ENCODE measurements at regions not wholly inside any gene's neighbourhood (a gene's known extent, or its start where the extent isn't known, plus 50 kb on each side); places are given as distances from the start of the nearest gene placed in this dataset.

DNA sequence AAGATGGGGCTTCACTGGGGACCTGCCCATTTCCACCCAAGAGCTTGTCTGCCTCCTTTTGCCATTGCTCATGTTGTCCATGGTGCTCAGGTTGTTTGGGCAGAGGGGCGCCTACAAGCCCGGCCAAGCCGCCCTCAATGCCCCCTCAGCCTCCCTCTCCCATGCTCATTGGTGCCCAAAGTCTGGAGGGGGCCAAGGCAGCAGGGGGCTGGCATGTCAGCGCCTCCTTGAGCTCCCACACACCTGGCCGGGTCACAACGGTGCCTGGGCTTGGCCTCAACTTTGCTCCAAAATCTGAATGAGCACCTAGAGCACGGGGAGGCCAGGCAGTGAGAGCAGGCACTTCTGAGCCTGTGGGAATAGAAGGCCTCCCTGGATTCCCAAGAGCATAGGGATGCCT, 1598.8 kb downstream of the PCDH7 start:
- ATAC-seq (no peak), DNase-seq (no peak)
- Mint-ChIP-seq H3K9me3 (ENCODE audit: low read depth) (peaks cover 17% of the 10 kb centered on the region), H3K36me3 (ENCODE audit: low read depth) (no peaks in the 10 kb centered on the region), H3K4me3 (no peak overlapping the region), H3K27ac (no peak overlapping the region), H3K27me3 (no peaks in the 10 kb centered on the region), H3K4me1 (no peaks in the 10 kb centered on the region)
- intact Hi-C loops (cut with DNase I, micrococcal nuclease), result no loop called here
- ChIA-PET POLR2A (no interaction called here), CTCF (no interaction called here)

- DNase-seq, result no peak
- H3K27ac Mint-ChIP-seq, result no peak overlapping the region
- no peak for ATAC-seq
- POLR2A ChIA-PET, result no interaction called here
- no peaks in the 10 kb centered on the region for H3K36me3 Mint-ChIP-seq (ENCODE audit: low read depth)
- CTCF ChIA-PET, result no interaction called here
- H3K9me3 Mint-ChIP-seq (ENCODE audit: low read depth), result peaks cover 24% of the 10 kb centered on the region
- H3K27me3 Mint-ChIP-seq, result no peaks in the 10 kb centered on the region
- intact Hi-C loops (cut with DNase I, micrococcal nuclease), result no loop called here
- H3K4me1 Mint-ChIP-seq, result no peaks in the 10 kb centered on the region
- no peak overlapping the region for H3K4me3 Mint-ChIP-seq
These were observed 1601.3 kb downstream of the PCDH7 start for GRCh38 chr4:32321421-32321820.

GRCh38 chr4:32334759-32335158, 1614.6 kb downstream of the PCDH7 start:
- ChIA-PET CTCF (no interaction called here), POLR2A (no interaction called here)
- no peak overlapping the region for H3K27ac Mint-ChIP-seq
- H3K36me3 Mint-ChIP-seq (ENCODE audit: low read depth), result no peaks in the 10 kb centered on the region
- intact Hi-C loops (cut with DNase I, micrococcal nuclease), result no loop called here
- H3K4me3 Mint-ChIP-seq, result no peak overlapping the region
- no peak for ATAC-seq
- no peaks in the 10 kb centered on the region for H3K27me3 Mint-ChIP-seq
- no peak for DNase-seq
- H3K9me3 Mint-ChIP-seq (ENCODE audit: low read depth), result peaks cover 15% of the 10 kb centered on the region
- no peaks in the 10 kb centered on the region for H3K4me1 Mint-ChIP-seq

- DNase-seq (no peak), ATAC-seq (no peak)
- Mint-ChIP-seq H3K27me3 (no peaks in the 10 kb centered on the region), H3K9me3 (ENCODE audit: low read depth) (peaks cover 20% of the 10 kb centered on the region), H3K4me3 (no peak overlapping the region), H3K27ac (no peak overlapping the region), H3K4me1 (no peaks in the 10 kb centered on the region), H3K36me3 (ENCODE audit: low read depth) (no peaks in the 10 kb centered on the region)
- CTCF ChIA-PET, result no interaction called here
- intact Hi-C loops (cut with DNase I, micrococcal nuclease), result no loop called here
- POLR2A ChIA-PET, result no interaction called here
These were observed 1617.2 kb downstream of the PCDH7 start for GRCh38 chr4:32337403-32337802.

- Mint-ChIP-seq H3K27me3 (no peaks in the 10 kb centered on the region), H3K4me3 (no peak overlapping the region), H3K4me1 (no peaks in the 10 kb centered on the region), H3K9me3 (ENCODE audit: low read depth) (peaks cover 18% of the 10 kb centered on the region), H3K36me3 (ENCODE audit: low read depth) (no peaks in the 10 kb centered on the region), H3K27ac (no peak overlapping the region)
- ChIA-PET CTCF (no interaction called here), POLR2A (no interaction called here)
- intact Hi-C loops (cut with DNase I, micrococcal nuclease), result no loop called here
- DNase-seq (no peak), ATAC-seq (no peak)
These were observed 1620.4 kb downstream of the PCDH7 start for GRCh38 chr4:32340591-32340990.

DNA sequence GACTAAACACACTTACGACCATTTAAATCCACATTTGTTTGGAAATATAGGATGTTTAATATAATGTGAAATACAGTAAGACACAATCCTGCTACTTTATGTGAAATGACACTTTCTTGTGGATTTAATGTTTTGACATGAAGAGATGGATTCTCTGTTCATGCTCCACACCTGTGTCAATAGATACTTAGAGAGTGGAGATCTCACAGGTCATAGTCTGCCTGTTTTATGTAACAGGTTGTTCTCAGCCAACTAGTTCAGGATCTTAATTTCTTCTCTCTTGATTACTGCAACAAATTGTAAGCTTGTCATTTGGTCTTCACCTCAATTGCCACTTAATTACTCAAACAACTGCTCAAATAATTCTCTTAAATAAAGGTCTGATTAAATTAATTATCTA, 1621.2 kb downstream of the PCDH7 start:
- DNase-seq (no peak), ATAC-seq (no peak)
- no peaks in the 10 kb centered on the region for H3K36me3 Mint-ChIP-seq (ENCODE audit: low read depth)
- H3K9me3 Mint-ChIP-seq (ENCODE audit: low read depth), result peaks cover 15% of the 10 kb centered on the region
- CTCF ChIA-PET, result no interaction called here
- H3K4me3 Mint-ChIP-seq, result no peak overlapping the region
- H3K27me3 Mint-ChIP-seq, result no peaks in the 10 kb centered on the region
- no peaks in the 10 kb centered on the region for H3K4me1 Mint-ChIP-seq
- intact Hi-C loops (cut with DNase I, micrococcal nuclease), result no loop called here
- no peak overlapping the region for H3K27ac Mint-ChIP-seq
- POLR2A ChIA-PET, result no interaction called here

DNA sequence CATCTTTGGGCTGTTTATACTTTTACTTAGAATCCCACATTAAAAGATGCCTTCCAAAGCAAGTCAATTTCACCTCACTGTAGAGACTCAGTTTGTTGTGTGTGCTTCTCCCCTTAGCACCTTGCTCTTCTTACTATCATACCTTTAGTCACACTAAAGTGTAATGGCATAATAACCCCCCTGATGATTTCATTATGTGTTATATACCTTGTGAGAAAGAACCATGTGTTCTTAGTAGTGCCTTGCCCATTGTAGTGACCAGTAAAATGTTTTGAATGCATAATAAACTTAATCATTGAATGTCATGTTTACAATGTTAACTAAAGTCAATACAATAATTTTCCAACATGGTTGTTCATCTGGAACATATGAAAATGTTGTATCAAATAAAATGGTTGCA, 1621.9 kb downstream of the PCDH7 start:
- H3K9me3 Mint-ChIP-seq (ENCODE audit: low read depth), result peaks cover 13% of the 10 kb centered on the region
- intact Hi-C loops (cut with DNase I, micrococcal nuclease), result no loop called here
- H3K27ac Mint-ChIP-seq, result no peak overlapping the region
- ChIA-PET CTCF (no interaction called here), POLR2A (no interaction called here)
- ATAC-seq (no peak), DNase-seq (no peak)
- no peaks in the 10 kb centered on the region for H3K36me3 Mint-ChIP-seq (ENCODE audit: low read depth)
- H3K27me3 Mint-ChIP-seq, result no peaks in the 10 kb centered on the region
- no peak overlapping the region for H3K4me3 Mint-ChIP-seq
- H3K4me1 Mint-ChIP-seq, result no peaks in the 10 kb centered on the region

DNA sequence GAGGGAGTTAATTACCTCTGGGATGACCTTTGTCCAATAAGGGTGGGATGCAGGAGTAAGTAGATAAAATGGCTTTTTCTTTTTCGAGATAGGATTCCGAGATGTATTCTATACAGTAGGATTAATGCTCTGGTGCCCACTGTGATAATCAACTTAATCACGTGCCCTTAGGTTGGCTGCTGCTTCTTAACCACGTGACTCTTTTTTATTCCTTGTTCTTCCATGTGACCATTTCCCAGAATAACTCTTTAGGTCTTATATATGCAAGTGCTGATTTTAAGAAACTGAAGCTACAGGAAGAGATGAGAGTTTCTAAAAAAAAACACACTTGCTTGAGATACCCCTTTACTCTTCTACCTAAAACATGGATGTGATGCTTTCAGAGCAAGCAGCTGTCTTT, 1628.9 kb downstream of the PCDH7 start:
- Mint-ChIP-seq H3K27ac (no peak overlapping the region), H3K27me3 (no peaks in the 10 kb centered on the region), H3K36me3 (ENCODE audit: low read depth) (no peaks in the 10 kb centered on the region), H3K9me3 (ENCODE audit: low read depth) (peaks cover 12% of the 10 kb centered on the region), H3K4me1 (no peaks in the 10 kb centered on the region), H3K4me3 (no peak overlapping the region)
- intact Hi-C loops (cut with DNase I, micrococcal nuclease), result no loop called here
- CTCF ChIA-PET, result no interaction called here
- ATAC-seq (no peak), DNase-seq (no peak)
- POLR2A ChIA-PET, result no interaction called here

DNA sequence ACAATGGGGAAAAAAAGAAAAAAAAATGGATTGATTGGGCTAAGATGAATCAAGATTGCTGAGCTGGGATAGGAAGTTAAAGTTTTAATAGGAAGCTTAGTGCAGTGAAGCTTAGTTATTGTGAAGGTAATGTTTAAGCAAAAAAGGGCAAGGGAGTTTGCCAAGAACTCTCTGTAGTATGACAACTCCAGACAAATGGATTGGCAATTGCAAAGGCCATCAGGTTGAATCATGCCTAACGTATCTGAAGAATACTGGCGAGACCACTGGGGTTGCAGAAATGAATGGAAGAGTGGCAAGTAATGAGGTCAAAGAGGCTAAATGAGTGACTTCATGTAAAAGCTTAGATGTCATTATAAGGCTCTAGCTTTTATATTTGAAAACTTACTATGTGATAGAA, 1654.0 kb downstream of the PCDH7 start:
- Mint-ChIP-seq H3K4me3 (no peak overlapping the region), H3K27me3 (no peaks in the 10 kb centered on the region), H3K9me3 (ENCODE audit: low read depth) (peaks cover 11% of the 10 kb centered on the region), H3K4me1 (no peaks in the 10 kb centered on the region), H3K27ac (no peak overlapping the region), H3K36me3 (ENCODE audit: low read depth) (no peaks in the 10 kb centered on the region)
- intact Hi-C loops (cut with DNase I, micrococcal nuclease), result no loop called here
- ATAC-seq (no peak), DNase-seq (no peak)
- ChIA-PET CTCF (no interaction called here), POLR2A (interaction anchor here (0.6 kb wide), 1 partner anchor 45 kb away, joined by 3 read pairs; no protein-coding TSS in a partner anchor)

- intact Hi-C loops (cut with DNase I, micrococcal nuclease), result no loop called here
- no peak overlapping the region for H3K27ac Mint-ChIP-seq
- no peak overlapping the region for H3K4me3 Mint-ChIP-seq
- DNase-seq (no peak), ATAC-seq (no peak)
- no peaks in the 10 kb centered on the region for H3K27me3 Mint-ChIP-seq
- POLR2A ChIA-PET, result no interaction called here
- CTCF ChIA-PET, result interaction anchor here (0.6 kb wide), 1 partner anchor 230 kb away, joined by 3 read pairs; no protein-coding TSS in a partner anchor
- H3K9me3 Mint-ChIP-seq (ENCODE audit: low read depth), result peaks cover 9% of the 10 kb centered on the region
- H3K36me3 Mint-ChIP-seq (ENCODE audit: low read depth), result no peaks in the 10 kb centered on the region
- no peaks in the 10 kb centered on the region for H3K4me1 Mint-ChIP-seq
These were observed 1673.6 kb downstream of the PCDH7 start for GRCh38 chr4:32393806-32394205.

DNA sequence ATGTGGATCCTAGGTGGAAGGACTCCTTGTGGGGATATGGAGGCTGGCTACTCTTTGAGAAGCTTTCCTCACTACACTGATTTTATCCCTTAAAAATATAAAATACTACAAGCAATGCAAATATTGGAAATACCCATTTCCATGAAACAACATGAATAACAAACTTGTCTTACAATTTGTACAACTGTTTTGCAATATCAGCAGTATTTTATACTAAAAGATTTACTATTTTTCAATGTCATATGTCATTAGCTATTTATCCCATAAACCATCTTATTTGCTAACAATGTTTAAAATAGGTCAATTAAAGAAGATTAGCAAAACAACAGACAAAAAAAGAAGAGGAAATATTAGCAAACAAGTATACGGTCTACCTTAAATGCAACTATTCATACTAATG, 1674.1 kb downstream of the PCDH7 start:
- intact Hi-C loops (cut with DNase I, micrococcal nuclease), result no loop called here
- ChIA-PET POLR2A (no interaction called here), CTCF (no interaction called here)
- no peaks in the 10 kb centered on the region for H3K36me3 Mint-ChIP-seq (ENCODE audit: low read depth)
- peaks cover 9% of the 10 kb centered on the region for H3K9me3 Mint-ChIP-seq (ENCODE audit: low read depth)
- no peak for ATAC-seq
- no peaks in the 10 kb centered on the region for H3K4me1 Mint-ChIP-seq
- H3K27ac Mint-ChIP-seq, result no peak overlapping the region
- H3K27me3 Mint-ChIP-seq, result no peaks in the 10 kb centered on the region
- DNase-seq, result no peak
- no peak overlapping the region for H3K4me3 Mint-ChIP-seq

- no peaks in the 10 kb centered on the region for H3K27me3 Mint-ChIP-seq
- POLR2A ChIA-PET, result no interaction called here
- no peak for ATAC-seq
- no peaks in the 10 kb centered on the region for H3K4me1 Mint-ChIP-seq
- DNase-seq, result no peak
- intact Hi-C loops (cut with DNase I, micrococcal nuclease), result no loop called here
- CTCF ChIA-PET, result no interaction called here
- H3K36me3 Mint-ChIP-seq (ENCODE audit: low read depth), result no peaks in the 10 kb centered on the region
- H3K27ac Mint-ChIP-seq, result no peak overlapping the region
- no peak overlapping the region for H3K4me3 Mint-ChIP-seq
- H3K9me3 Mint-ChIP-seq (ENCODE audit: low read depth), result peaks cover 11% of the 10 kb centered on the region
These were observed 1676.4 kb downstream of the PCDH7 start for GRCh38 chr4:32396507-32397070.

DNA sequence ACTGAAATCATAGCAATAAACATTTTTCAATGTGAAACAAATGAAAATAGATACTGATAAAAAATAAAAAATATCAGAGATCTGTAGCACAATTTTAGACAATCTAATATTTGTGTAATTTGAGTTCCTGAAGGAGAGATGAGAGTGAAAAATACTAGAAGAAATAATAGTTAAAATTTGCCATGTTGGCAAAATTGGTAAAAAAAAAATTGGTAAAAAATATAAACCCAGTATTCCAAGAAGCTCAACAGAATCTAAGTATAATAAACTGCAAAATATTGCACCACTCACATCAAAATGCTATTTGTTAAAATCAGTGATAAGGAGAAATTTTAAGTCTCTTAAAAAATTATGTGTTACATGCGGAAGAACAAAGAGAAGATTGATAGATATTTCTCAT, 1680.7 kb downstream of the PCDH7 start:
- ChIA-PET CTCF (no interaction called here), POLR2A (no interaction called here)
- H3K4me1 Mint-ChIP-seq, result no peaks in the 10 kb centered on the region
- H3K36me3 Mint-ChIP-seq (ENCODE audit: low read depth), result no peaks in the 10 kb centered on the region
- H3K27ac Mint-ChIP-seq, result no peak overlapping the region
- no peak overlapping the region for H3K4me3 Mint-ChIP-seq
- H3K27me3 Mint-ChIP-seq, result no peaks in the 10 kb centered on the region
- intact Hi-C loops (cut with DNase I, micrococcal nuclease), result no loop called here
- ATAC-seq, result no peak
- DNase-seq, result no peak
- H3K9me3 Mint-ChIP-seq (ENCODE audit: low read depth), result peaks cover 4% of the 10 kb centered on the region
